ENCODE measurements at regions not wholly inside any gene's neighbourhood (a gene's known extent, or its start where the extent isn't known, plus 50 kb on each side); places are given as distances from the start of the nearest gene placed in this dataset.
"Not testable (repeated sequence)": the region's sequence is repeated elsewhere in the genome, so short reads cannot be mapped to it uniquely, and the experiment has no call there.

GRCh38 chr7:9919-10318, 182.5 kb upstream of the FAM20C start:
- TF ChIP-seq CTCF, POLR2A (IDR thresholded peaks at IDR 0.05): not testable (repeated sequence)

All from thyroid gland (tissue), 4 donors.